HCT116 (cell line): ENCODE measurements at regions not wholly inside any gene's neighbourhood (a gene's known extent, or its start where the extent isn't known, plus 50 kb on each side); places are given as distances from the start of the nearest gene placed in this dataset.

Experiments
- CBX3 ChIP-seq: IDR thresholded peaks from 2 replicates; pipeline ENCODE4 v1.6.1; 2012; ENCODE audit warnings: low read depth
- EZH2phosphoT487 ChIP-seq: fragments of 200-600 bp; IDR thresholded peaks from 2 replicates; pipeline ENCODE4 v1.6.1; 2018; ENCODE audit warnings: antibody characterized with exemption, borderline replicate concordance
- JUND ChIP-seq: IDR thresholded peaks from 2 replicates; pipeline ENCODE4 v1.6.1; 2012
- POLR2A ChIP-seq: IDR thresholded peaks from 2 replicates; pipeline ENCODE4 v1.7.0; 2011; ENCODE audit warnings: borderline replicate concordance; ENCODE audit not compliant: insufficient read depth, insufficient read length; ENCODE audit errors: extremely low read depth
- POLR2AphosphoS5 ChIP-seq: IDR thresholded peaks from 2 replicates; pipeline ENCODE4 v1.6.1; 2011; ENCODE audit warnings: mild to moderate bottlenecking, low read depth, low read length, moderate library complexity
- RAD21 ChIP-seq: IDR thresholded peaks from 2 replicates; pipeline ENCODE4 v1.6.1; 2012; ENCODE audit warnings: low read depth, mild to moderate bottlenecking
- SP1 ChIP-seq: IDR thresholded peaks from 2 replicates; pipeline ENCODE4 v1.6.1; 2012; ENCODE audit warnings: low read depth
- TF ChIP-seq, protein P1 (sequence below), 3 experiments: fragments of 200-600 bp in 1 of 3; sonication (generic) in 1 of 3; IDR thresholded peaks in 2 of 3; conservative IDR thresholded peaks in 1 of 3; 2 replicates each; pipeline ENCODE4 v1.5.1; 2012 to 2017; ENCODE audit warnings: low read depth in 2 of 3, low read length in 2 of 3, antibody characterized with exemption in 1 of 3, borderline replicate concordance in 1 of 3, control low read depth in 1 of 3, mild to moderate bottlenecking in 1 of 3, mixed read lengths in 1 of 3, mixed run types in 1 of 3, moderate library complexity in 1 of 3; ENCODE audit not compliant: insufficient read depth in 1 of 3
- TF ChIP-seq, protein P2 (sequence below): IDR thresholded peaks from 2 replicates; pipeline ENCODE4 v1.6.1; 2012; ENCODE audit warnings: low read depth
- TF ChIP-seq, protein P3 (sequence below): IDR thresholded peaks from 2 replicates; pipeline ENCODE4 v1.6.1; 2012

DNA sequence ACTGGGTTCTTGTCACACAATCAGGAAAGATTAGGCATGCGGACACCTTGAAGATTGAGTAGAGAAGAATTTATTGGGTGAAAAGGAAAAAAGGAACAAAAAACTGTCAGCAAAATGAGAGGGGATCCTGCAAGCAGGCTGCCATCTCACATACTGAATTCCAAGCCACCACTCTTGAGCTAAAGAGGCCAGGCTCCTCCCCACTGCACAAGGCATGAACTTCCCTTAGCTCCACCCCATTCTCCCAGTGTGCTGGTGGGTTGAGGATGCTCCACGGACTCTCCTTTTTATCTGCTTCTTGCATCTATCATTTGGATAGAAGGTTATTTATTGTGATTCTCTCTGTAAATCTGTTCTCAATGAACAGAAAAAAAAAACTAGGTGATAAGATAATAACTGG, 79.6 kb downstream of the ANKRD7 start:
- TF ChIP-seq, protein P1, sequence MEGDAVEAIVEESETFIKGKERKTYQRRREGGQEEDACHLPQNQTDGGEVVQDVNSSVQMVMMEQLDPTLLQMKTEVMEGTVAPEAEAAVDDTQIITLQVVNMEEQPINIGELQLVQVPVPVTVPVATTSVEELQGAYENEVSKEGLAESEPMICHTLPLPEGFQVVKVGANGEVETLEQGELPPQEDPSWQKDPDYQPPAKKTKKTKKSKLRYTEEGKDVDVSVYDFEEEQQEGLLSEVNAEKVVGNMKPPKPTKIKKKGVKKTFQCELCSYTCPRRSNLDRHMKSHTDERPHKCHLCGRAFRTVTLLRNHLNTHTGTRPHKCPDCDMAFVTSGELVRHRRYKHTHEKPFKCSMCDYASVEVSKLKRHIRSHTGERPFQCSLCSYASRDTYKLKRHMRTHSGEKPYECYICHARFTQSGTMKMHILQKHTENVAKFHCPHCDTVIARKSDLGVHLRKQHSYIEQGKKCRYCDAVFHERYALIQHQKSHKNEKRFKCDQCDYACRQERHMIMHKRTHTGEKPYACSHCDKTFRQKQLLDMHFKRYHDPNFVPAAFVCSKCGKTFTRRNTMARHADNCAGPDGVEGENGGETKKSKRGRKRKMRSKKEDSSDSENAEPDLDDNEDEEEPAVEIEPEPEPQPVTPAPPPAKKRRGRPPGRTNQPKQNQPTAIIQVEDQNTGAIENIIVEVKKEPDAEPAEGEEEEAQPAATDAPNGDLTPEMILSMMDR (IDR thresholded peaks at IDR 0.05 in 2 of 3, conservative IDR thresholded peaks at IDR 0.05 in 1 of 3; ENCODE audit: borderline replicate concordance in 1 of 3, insufficient read depth in 1 of 3, low read depth in 2 of 3, low read length in 2 of 3), result no peak
- TF ChIP-seq, protein P2, sequence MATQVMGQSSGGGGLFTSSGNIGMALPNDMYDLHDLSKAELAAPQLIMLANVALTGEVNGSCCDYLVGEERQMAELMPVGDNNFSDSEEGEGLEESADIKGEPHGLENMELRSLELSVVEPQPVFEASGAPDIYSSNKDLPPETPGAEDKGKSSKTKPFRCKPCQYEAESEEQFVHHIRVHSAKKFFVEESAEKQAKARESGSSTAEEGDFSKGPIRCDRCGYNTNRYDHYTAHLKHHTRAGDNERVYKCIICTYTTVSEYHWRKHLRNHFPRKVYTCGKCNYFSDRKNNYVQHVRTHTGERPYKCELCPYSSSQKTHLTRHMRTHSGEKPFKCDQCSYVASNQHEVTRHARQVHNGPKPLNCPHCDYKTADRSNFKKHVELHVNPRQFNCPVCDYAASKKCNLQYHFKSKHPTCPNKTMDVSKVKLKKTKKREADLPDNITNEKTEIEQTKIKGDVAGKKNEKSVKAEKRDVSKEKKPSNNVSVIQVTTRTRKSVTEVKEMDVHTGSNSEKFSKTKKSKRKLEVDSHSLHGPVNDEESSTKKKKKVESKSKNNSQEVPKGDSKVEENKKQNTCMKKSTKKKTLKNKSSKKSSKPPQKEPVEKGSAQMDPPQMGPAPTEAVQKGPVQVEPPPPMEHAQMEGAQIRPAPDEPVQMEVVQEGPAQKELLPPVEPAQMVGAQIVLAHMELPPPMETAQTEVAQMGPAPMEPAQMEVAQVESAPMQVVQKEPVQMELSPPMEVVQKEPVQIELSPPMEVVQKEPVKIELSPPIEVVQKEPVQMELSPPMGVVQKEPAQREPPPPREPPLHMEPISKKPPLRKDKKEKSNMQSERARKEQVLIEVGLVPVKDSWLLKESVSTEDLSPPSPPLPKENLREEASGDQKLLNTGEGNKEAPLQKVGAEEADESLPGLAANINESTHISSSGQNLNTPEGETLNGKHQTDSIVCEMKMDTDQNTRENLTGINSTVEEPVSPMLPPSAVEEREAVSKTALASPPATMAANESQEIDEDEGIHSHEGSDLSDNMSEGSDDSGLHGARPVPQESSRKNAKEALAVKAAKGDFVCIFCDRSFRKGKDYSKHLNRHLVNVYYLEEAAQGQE, result no peak
- TF ChIP-seq POLR2AphosphoS5 (no peak), POLR2A (no peak), EZH2phosphoT487 (no peak), SP1 (no peak), JUND (no peak), CBX3 (no peak), RAD21 (no peak)
- TF ChIP-seq, protein P3, sequence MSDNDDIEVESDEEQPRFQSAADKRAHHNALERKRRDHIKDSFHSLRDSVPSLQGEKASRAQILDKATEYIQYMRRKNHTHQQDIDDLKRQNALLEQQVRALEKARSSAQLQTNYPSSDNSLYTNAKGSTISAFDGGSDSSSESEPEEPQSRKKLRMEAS, result no peak
